Cardiac muscle cell (in vitro differentiated cells and primary cell): ENCODE measurements at regions not wholly inside any gene's neighbourhood (a gene's known extent, or its start where the extent isn't known, plus 50 kb on each side); places are given as distances from the start of the nearest gene placed in this dataset.

Source experiments
- DNase-seq, 2 donors: peaks; one replicate each; pipeline versions ENCODE4 v3.0.0 to v3.0.0-alpha.2; 2010 to 2017; ENCODE audit warnings: low read depth in 1 of 2, low spot score in 1 of 2
- H3K27ac ChIP-seq: fragments of 200-600 bp; sonication (generic); 2 replicates; pipeline ENCODE4 v1.5.1; 2016
- H3K27me3 ChIP-seq: fragments of 200-600 bp; sonication (generic); 2 replicates; pipeline ENCODE4 v1.6.0; 2016; ENCODE audit warnings: control low read depth
- H3K36me3 ChIP-seq: fragments of 200-600 bp; sonication (generic); 2 replicates; pipeline ENCODE4 v1.5.1; 2016; ENCODE audit warnings: control low read depth
- H3K4me1 ChIP-seq: fragments of 200-600 bp; sonication (generic); 2 replicates; pipeline ENCODE4 v1.8.1; 2017; ENCODE audit warnings: low read depth, mild to moderate bottlenecking, mixed run types
- H3K4me3 ChIP-seq: fragments of 200-600 bp; sonication (generic); 2 replicates; pipeline ENCODE4 v1.5.1; 2016; ENCODE audit warnings: mild to moderate bottlenecking
- H3K9me3 ChIP-seq: fragments of 200-600 bp; sonication (generic); 2 replicates; pipeline ENCODE4 v1.5.1; 2017; ENCODE audit warnings: low read depth, mild to moderate bottlenecking, control low read depth
- CTCF ChIP-seq: IDR thresholded peaks from 2 replicates; pipeline ENCODE4 v1.5.1; 2012; ENCODE audit warnings: low read depth, mild to moderate bottlenecking, low read length

- no peak for TF ChIP-seq CTCF
Measured at GRCh38 chr12:97751704-97752103, 289.1 kb downstream of the RMST start.

GRCh38 chr12:97752129-97752528 is 289.5 kb downstream of the RMST start:
- Histone ChIP-seq H3K27me3 (no peaks in the 10 kb centered on the region), H3K4me1 (no peaks in the 10 kb centered on the region), H3K36me3 (no peaks in the 10 kb centered on the region), H3K9me3 (no peaks in the 10 kb centered on the region), H3K27ac (no peak overlapping the region), H3K4me3 (no peak overlapping the region)
- DNase-seq = no peak
- TF ChIP-seq CTCF = no peak

More at GRCh38 chr12:97751704-97752103, 289.1 kb downstream of the RMST start:
- Histone ChIP-seq H3K9me3 (no peaks in the 10 kb centered on the region), H3K4me1 (no peaks in the 10 kb centered on the region), H3K27me3 (no peaks in the 10 kb centered on the region), H3K36me3 (no peaks in the 10 kb centered on the region), H3K4me3 (no peak overlapping the region), H3K27ac (no peak overlapping the region)
- DNase-seq = no peak

- H3K4me1 ChIP-seq = no peaks in the 10 kb centered on the region
- no peaks in the 10 kb centered on the region for H3K36me3 ChIP-seq
- H3K27ac ChIP-seq = no peak overlapping the region
- H3K9me3 ChIP-seq = no peaks in the 10 kb centered on the region
- no peak for DNase-seq
- no peak overlapping the region for H3K4me3 ChIP-seq
- no peak for TF ChIP-seq CTCF
- no peaks in the 10 kb centered on the region for H3K27me3 ChIP-seq
Measured at GRCh38 chr12:97753332-97753731, 290.7 kb downstream of the RMST start.

- DNase-seq = no peak
- no peaks in the 10 kb centered on the region for H3K27me3 ChIP-seq
- no peak overlapping the region for H3K27ac ChIP-seq
- H3K9me3 ChIP-seq = no peaks in the 10 kb centered on the region
- no peaks in the 10 kb centered on the region for H3K36me3 ChIP-seq
- no peak overlapping the region for H3K4me3 ChIP-seq
- H3K4me1 ChIP-seq = no peaks in the 10 kb centered on the region
- TF ChIP-seq CTCF = no peak
Measured at GRCh38 chr12:97754306-97754705, 291.7 kb downstream of the RMST start.

- no peaks in the 10 kb centered on the region for H3K27me3 ChIP-seq
- H3K4me3 ChIP-seq = no peak overlapping the region
- H3K9me3 ChIP-seq = no peaks in the 10 kb centered on the region
- no peaks in the 10 kb centered on the region for H3K4me1 ChIP-seq
- H3K36me3 ChIP-seq = no peaks in the 10 kb centered on the region
- no peak for TF ChIP-seq CTCF
- DNase-seq = peak in 1 of 2 donors; percentile 9
- no peak overlapping the region for H3K27ac ChIP-seq
Measured at GRCh38 chr12:97756066-97756666, 293.6 kb downstream of the RMST start.
